H1 (cell line): ENCODE measurements at regions not wholly inside any gene's neighbourhood (a gene's known extent, or its start where the extent isn't known, plus 50 kb on each side); places are given as distances from the start of the nearest gene placed in this dataset.
"Not testable (repeated sequence)": the region's sequence is repeated elsewhere in the genome, so short reads cannot be mapped to it uniquely, and the experiment has no call there.

Experiments
- CTCF ChIA-PET: fragments of 300-600 bp; sonication (Branson Sonifier 250); formaldehyde crosslinking; loops from one replicate; lab custom pipeline; 2021; ENCODE audit not compliant: partially characterized antibody; lab: Charles Lee
- POLR2A ChIA-PET: fragments of 300-600 bp; sonication (Branson Sonifier 250); formaldehyde crosslinking; loops from one replicate; lab custom pipeline; 2021; ENCODE audit warnings: inconsistent platforms; ENCODE audit not compliant: partially characterized antibody; lab: Charles Lee
- DNase-seq, 2 experiments: peaks; one replicate each; pipeline versions ENCODE4 v3.0.0 to v3.0.0-alpha.2; 2010 to 2022; ENCODE audit warnings: low spot score in 2 of 2, low read depth in 1 of 2, mixed read lengths in 1 of 2
- FAIRE-seq: peaks from 2 replicates; lab custom pipeline; 2011; peaks lifted over from hg19 to GRCh38; lab: Jason Lieb, UNC
- H2AFZ ChIP-seq: 2 replicates; pipeline ENCODE4 v1.8.1; 2012; ENCODE audit warnings: low read length, inconsistent platforms
- H2AK5ac ChIP-seq: 2 replicates; pipeline ENCODE4 v1.6.1; 2013; ENCODE audit warnings: low read depth, low read length
- H2BK120ac ChIP-seq: replicated peaks from 2 replicates; pipeline ENCODE3; 2013; ENCODE audit warnings: low read depth, low read length, inconsistent platforms
- H2BK12ac ChIP-seq: 2 replicates; pipeline ENCODE4 v1.6.1; 2013; ENCODE audit warnings: low read depth, low read length
- H2BK15ac ChIP-seq: 2 replicates; pipeline ENCODE4 v1.6.1; 2013; ENCODE audit warnings: low read length
- H2BK20ac ChIP-seq: 2 replicates; pipeline ENCODE4 v1.6.1; 2013; ENCODE audit warnings: low read length
- H2BK5ac ChIP-seq: 2 replicates; pipeline ENCODE4 v1.6.1; 2013; ENCODE audit warnings: low read depth, low read length
- H3K14ac ChIP-seq: 2 replicates; pipeline ENCODE4 v1.6.1; 2013; ENCODE audit warnings: inconsistent platforms; ENCODE audit not compliant: insufficient read length
- H3K18ac ChIP-seq: 2 replicates; pipeline ENCODE4 v1.6.1; 2013; ENCODE audit warnings: low read length; ENCODE audit errors: extremely low read depth
- H3K23ac ChIP-seq: 2 replicates; pipeline ENCODE4 v1.6.1; 2013; ENCODE audit warnings: inconsistent platforms; ENCODE audit not compliant: insufficient read length
- H3K23me2 ChIP-seq: 2 replicates; pipeline ENCODE4 v1.6.1; 2013; ENCODE audit warnings: low read depth, low read length
- H3K27ac ChIP-seq: 2 replicates; pipeline ENCODE4 v1.6.1; 2011; ENCODE audit warnings: low read depth, low read length, inconsistent platforms
- H3K27me3 ChIP-seq, 4 experiments: replicated peaks in 1 of 4; 1 replicate in 1 of 4; 2 replicates in 3 of 4; pipeline versions ENCODE4 v1.6.1 to v1.8.1; 2011 to 2013; ENCODE audit warnings: low read length in 3 of 4, mild to moderate bottlenecking in 3 of 4, inconsistent platforms in 2 of 4, mixed read lengths in 2 of 4, moderate library complexity in 1 of 4; ENCODE audit not compliant: control insufficient read depth in 3 of 4, insufficient read depth in 3 of 4; ENCODE audit errors: extremely low read depth in 1 of 4
- H3K36me3 ChIP-seq, 4 experiments: 2 replicates each; pipeline versions ENCODE4 v1.6.1 to v1.8.1; 2011 to 2013; ENCODE audit warnings: mild to moderate bottlenecking in 4 of 4, low read length in 3 of 4, moderate library complexity in 2 of 4, control low read depth in 1 of 4, inconsistent platforms in 1 of 4; ENCODE audit not compliant: insufficient read depth in 4 of 4, control insufficient read depth in 2 of 4
- H3K4ac ChIP-seq: replicated peaks from 2 replicates; pipeline ENCODE3; 2013; ENCODE audit warnings: low read length, low read depth, mixed read lengths, inconsistent platforms; ENCODE audit not compliant: insufficient read length
- H3K4me1 ChIP-seq, 4 experiments: replicated peaks in 1 of 4; 1 replicate in 1 of 4; 2 replicates in 3 of 4; pipeline versions ENCODE4 v1.6.1 to v1.8.1; 2011 to 2013; ENCODE audit warnings: low read length in 3 of 4, inconsistent platforms in 2 of 4, mixed read lengths in 1 of 4; ENCODE audit not compliant: insufficient read depth in 4 of 4, control insufficient read depth in 3 of 4
- H3K4me2 ChIP-seq, 2 experiments: 2 replicates each; pipeline versions ENCODE4 v1.6.1 to v1.8.1; 2011 to 2013; ENCODE audit warnings: low read depth in 2 of 2, low read length in 2 of 2, control low read depth in 1 of 2, inconsistent platforms in 1 of 2, mild to moderate bottlenecking in 1 of 2; ENCODE audit not compliant: insufficient read depth in 1 of 2
- H3K4me3 ChIP-seq, 4 experiments: fragments of 200-600, 300-600 bp in 1 of 4; sonication (generic), shearing (Covaris generic), sonication (Bioruptor Twin) in 1 of 4; 2 replicates each; pipeline versions ENCODE4 v1.5.1 to v1.8.1; 2011 to 2016; ENCODE audit warnings: low read length in 4 of 4, low read depth in 3 of 4, control low read depth in 2 of 4, inconsistent platforms in 2 of 4, mild to moderate bottlenecking in 2 of 4, mixed read lengths in 1 of 4, moderate library complexity in 1 of 4; ENCODE audit not compliant: insufficient read depth in 2 of 4; ENCODE audit errors: extremely low read depth in 1 of 4
- H3K56ac ChIP-seq: replicated peaks from 2 replicates; pipeline ENCODE3; 2013; ENCODE audit warnings: low read depth, mild to moderate bottlenecking, mixed read lengths, low read length, inconsistent platforms; ENCODE audit not compliant: insufficient read length
- H3K79me1 ChIP-seq: 2 replicates; pipeline ENCODE4 v1.6.1; 2013; ENCODE audit warnings: low read depth, low read length, control low read depth
- H3K79me2 ChIP-seq, 2 experiments: 2 replicates each; pipeline versions ENCODE4 v1.6.1 to v1.8.1; 2012 to 2013; ENCODE audit warnings: low read length in 2 of 2, mild to moderate bottlenecking in 2 of 2, inconsistent platforms in 1 of 2; ENCODE audit not compliant: insufficient read depth in 2 of 2, control insufficient read depth in 1 of 2
- H3K9ac ChIP-seq, 4 experiments: replicated peaks in 1 of 4; 1 replicate in 1 of 4; 2 replicates in 3 of 4; pipeline versions ENCODE4 v1.6.1 to v1.8.1; 2011 to 2013; ENCODE audit warnings: low read depth in 3 of 4, low read length in 3 of 4, control low read depth in 2 of 4, mild to moderate bottlenecking in 2 of 4, moderate library complexity in 2 of 4, inconsistent platforms in 1 of 4; ENCODE audit errors: extremely low read depth in 1 of 4
- H3K9me3 ChIP-seq, 2 experiments: 2 replicates each; pipeline versions ENCODE4 v1.6.1 to v1.8.1; 2012 to 2013; ENCODE audit warnings: mild to moderate bottlenecking in 2 of 2, moderate library complexity in 2 of 2, control low read depth in 1 of 2, inconsistent platforms in 1 of 2, low read depth in 1 of 2, low read length in 1 of 2, mixed read lengths in 1 of 2; ENCODE audit not compliant: insufficient read depth in 2 of 2
- H4K20me1 ChIP-seq, 2 experiments: replicated peaks in 1 of 2; 2 replicates each; pipeline versions ENCODE3 to v1.8.1; 2011 to 2013; ENCODE audit warnings: inconsistent platforms in 2 of 2, low read length in 2 of 2, mild to moderate bottlenecking in 1 of 2; ENCODE audit not compliant: insufficient read depth in 2 of 2, control insufficient read depth in 1 of 2
- H4K5ac ChIP-seq: 2 replicates; pipeline ENCODE4 v1.6.1; 2013; ENCODE audit warnings: low read length, low read depth, mixed read lengths, inconsistent platforms; ENCODE audit not compliant: insufficient read length
- H4K8ac ChIP-seq: 2 replicates; pipeline ENCODE4 v1.8.0; 2013; ENCODE audit warnings: mild to moderate bottlenecking, moderate library complexity, low read length, inconsistent platforms; ENCODE audit not compliant: insufficient read depth; ENCODE audit errors: extremely low read depth
- H4K91ac ChIP-seq: replicated peaks from 2 replicates; pipeline ENCODE3; 2013; ENCODE audit warnings: low read length, mixed read lengths, inconsistent platforms; ENCODE audit not compliant: insufficient read length
- CHD1 ChIP-seq: IDR thresholded peaks from 2 replicates; pipeline ENCODE4 v1.6.1; 2012; ENCODE audit warnings: low read depth, low read length, improper control_type of control experiment
- JUND ChIP-seq: IDR thresholded peaks from 2 replicates; pipeline ENCODE4 v1.6.1; 2011; ENCODE audit warnings: mild to moderate bottlenecking, improper control_type of control experiment, low read length
- SIX5 ChIP-seq: IDR thresholded peaks from 2 replicates; pipeline ENCODE4 v1.6.1; 2011; ENCODE audit warnings: mild to moderate bottlenecking, low read depth, low read length
- WGBS, 2 experiments: shearing (Covaris generic) in 1 of 2; methylation state at CpG; one replicate each; pipeline versions ENCODE4 v1.1.6 to v1.1.7; 2013 to 2015; ENCODE audit warnings: low lambda C conversion rate in 2 of 2, mixed read lengths in 2 of 2, inconsistent platforms in 1 of 2, low coverage in 1 of 2, missing lambda C conversion rate in 1 of 2; ENCODE audit not compliant: insufficient replicate concordance in 2 of 2, insufficient coverage in 1 of 2, insufficient read length in 1 of 2; ENCODE audit errors: extremely low coverage in 1 of 2, missing lambda C conversion rate in 1 of 2; 5-methylcytosine and 5-hydroxymethylcytosine counted together

- no peak for TF ChIP-seq SIX5
- TF ChIP-seq JUND: no peak
- no peak for TF ChIP-seq CHD1
Observed at GRCh38 chr7:91722831-91723230, 157.7 kb downstream of the MTERF1 start (continued).

- H3K18ac ChIP-seq, H3K79me2 ChIP-seq, H3K4ac ChIP-seq, H3K36me3 ChIP-seq, H3K27ac ChIP-seq, H3K23ac ChIP-seq, POLR2A ChIA-PET, FAIRE-seq, H4K8ac ChIP-seq, H2BK5ac ChIP-seq, H3K4me1 ChIP-seq, H3K27me3 ChIP-seq, H3K4me2 ChIP-seq, H2BK15ac ChIP-seq, H3K9me3 ChIP-seq, H4K20me1 ChIP-seq, H3K9ac ChIP-seq, H3K4me3 ChIP-seq, H2AK5ac ChIP-seq, CTCF ChIA-PET, H3K23me2 ChIP-seq, H3K79me1 ChIP-seq, H2BK12ac ChIP-seq, H2AFZ ChIP-seq, DNase-seq, H4K91ac ChIP-seq, H3K14ac ChIP-seq, H3K56ac ChIP-seq, H2BK120ac ChIP-seq, H2BK20ac ChIP-seq, H4K5ac ChIP-seq: not testable (repeated sequence)
- WGBS, 2 experiments: 69% methylated on average over 2 of the region's 2 CpGs; no CpG with 5 or more reads in 1 of the 2 experiments
Observed at GRCh38 chr7:91729046-91729445, 151.5 kb downstream of the MTERF1 start.
